Peyer's patch (tissue), 4 donors: ENCODE measurements at regions not wholly inside any gene's neighbourhood (a gene's known extent, or its start where the extent isn't known, plus 50 kb on each side); places are given as distances from the start of the nearest gene placed in this dataset.

Experiments used
- DNase-seq, 3 donors: peaks; one replicate each; pipeline ENCODE4 v3.0.0-alpha.2; 2017 to 2019
- H3K27ac ChIP-seq, 4 donors: fragments of 200-600 bp; sonication (generic); one replicate each; pipeline ENCODE4 v1.5.1; 2016 to 2019
- H3K27me3 ChIP-seq, 2 donors: fragments of 200-600 bp; sonication (generic); one replicate each; pipeline ENCODE4 v1.5.1; 2019
- H3K36me3 ChIP-seq, 3 donors: fragments of 200-600 bp; sonication (generic); one replicate each; pipeline ENCODE4 v1.5.1; 2016 to 2019
- H3K4me1 ChIP-seq, 4 donors: fragments of 200-600 bp; sonication (generic); one replicate each; pipeline ENCODE4 v1.5.1; 2016 to 2019
- H3K4me3 ChIP-seq, 4 donors: fragments of 200-600 bp; sonication (generic); 1 replicate in 3 of 4; 2 replicates in 1 of 4; pipeline ENCODE4 v1.5.1; 2016 to 2019; ENCODE audit warnings: mild to moderate bottlenecking in 1 of 4
- H3K9me3 ChIP-seq, 4 donors: fragments of 200-600 bp; sonication (generic); one replicate each; pipeline ENCODE4 v1.5.1; 2016 to 2019; ENCODE audit warnings: mild to moderate bottlenecking in 1 of 4
- CTCF ChIP-seq, 6 experiments: fragments of 450-650 bp in 4 of 6; fragments of 200-600 bp in 2 of 6; sonication (generic) in 1 of 6; IDR thresholded peaks; one replicate each; pipeline ENCODE4 v1.5.1; 2017 to 2019; ENCODE audit warnings: antibody characterized with exemption in 6 of 6, mild to moderate bottlenecking in 3 of 6, moderate library complexity in 1 of 6
- POLR2A ChIP-seq, 2 donors: fragments of 450-650 bp; IDR thresholded peaks; one replicate each; pipeline ENCODE4 v1.5.1; 2017; ENCODE audit warnings: antibody characterized with exemption in 2 of 2, mild to moderate bottlenecking in 2 of 2, moderate library complexity in 2 of 2

- no peaks in the 10 kb centered on the region for H3K27me3 ChIP-seq
- no peak for DNase-seq
- no peaks in the 10 kb centered on the region for H3K9me3 ChIP-seq
- TF ChIP-seq CTCF (IDR thresholded peaks at IDR 0.05): no peak
- no peak for TF ChIP-seq POLR2A (IDR thresholded peaks at IDR 0.05)
- no peaks in the 10 kb centered on the region for H3K4me1 ChIP-seq
- no peak overlapping the region for H3K4me3 ChIP-seq
- no peak overlapping the region for H3K27ac ChIP-seq
- H3K36me3 ChIP-seq: no peaks in the 10 kb centered on the region
Measured at GRCh38 chr7:22669692-22670421, 57.1 kb upstream of the IL6 start.

- Histone ChIP-seq H3K4me3 (no peak overlapping the region), H3K27me3 (no peaks in the 10 kb centered on the region), H3K27ac (no peak overlapping the region), H3K4me1 (no peaks in the 10 kb centered on the region), H3K9me3 (no peaks in the 10 kb centered on the region), H3K36me3 (no peaks in the 10 kb centered on the region)
- TF ChIP-seq CTCF (IDR thresholded peaks at IDR 0.05) (no peak), POLR2A (IDR thresholded peaks at IDR 0.05) (no peak)
- DNase-seq: no peak
Measured at GRCh38 chr7:22668971-22669401, 58.0 kb upstream of the IL6 start.

DNA sequence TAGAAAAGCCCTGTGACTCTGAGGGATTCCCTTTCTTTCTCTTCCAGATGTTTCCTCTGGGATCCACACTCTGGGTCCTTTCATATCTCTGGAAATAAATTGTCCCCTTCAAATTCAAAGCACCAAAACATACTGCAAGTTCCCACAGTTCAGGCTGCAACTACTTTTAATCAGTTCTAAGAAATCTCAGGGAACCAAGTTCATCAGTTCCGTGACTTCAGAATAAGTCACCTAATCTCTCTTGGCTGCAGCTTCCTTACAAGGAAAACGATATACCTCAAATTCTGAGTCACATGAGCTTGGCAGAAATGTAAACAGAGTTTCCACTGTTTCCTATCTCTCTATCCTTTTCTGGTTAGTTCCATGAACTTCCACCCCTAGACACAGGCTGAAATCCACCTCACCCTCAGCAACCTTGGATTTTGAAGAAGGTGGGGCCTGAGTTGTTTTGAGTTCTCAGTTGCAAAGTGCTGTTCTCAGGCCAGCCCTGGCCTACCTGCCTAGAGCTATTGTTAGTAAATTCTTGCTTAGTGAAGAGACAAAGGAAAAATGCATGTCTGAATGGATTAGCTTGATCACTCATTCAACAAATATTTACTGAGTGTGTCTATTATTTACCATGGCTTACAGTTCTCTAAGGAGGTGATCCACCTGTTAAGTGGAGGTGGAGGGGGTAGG lies 59.3 kb upstream of the IL6 start:
- Histone ChIP-seq H3K36me3 (no peaks in the 10 kb centered on the region), H3K9me3 (no peaks in the 10 kb centered on the region), H3K4me3 (no peak overlapping the region), H3K27ac (no peak overlapping the region), H3K4me1 (no peaks in the 10 kb centered on the region), H3K27me3 (no peaks in the 10 kb centered on the region)
- DNase-seq: no peak
- TF ChIP-seq CTCF (IDR thresholded peaks at IDR 0.05): no peak
- no peak for TF ChIP-seq POLR2A (IDR thresholded peaks at IDR 0.05)

- no peak overlapping the region for H3K4me3 ChIP-seq
- TF ChIP-seq POLR2A (IDR thresholded peaks at IDR 0.05) (no peak), CTCF (IDR thresholded peaks at IDR 0.05) (no peak)
- H3K4me1 ChIP-seq: no peaks in the 10 kb centered on the region
- no peaks in the 10 kb centered on the region for H3K27me3 ChIP-seq
- H3K36me3 ChIP-seq: no peaks in the 10 kb centered on the region
- H3K27ac ChIP-seq: no peak overlapping the region
- no peaks in the 10 kb centered on the region for H3K9me3 ChIP-seq
- DNase-seq: no peak
Measured at GRCh38 chr7:22667187-22667561, 59.8 kb upstream of the IL6 start.

DNA sequence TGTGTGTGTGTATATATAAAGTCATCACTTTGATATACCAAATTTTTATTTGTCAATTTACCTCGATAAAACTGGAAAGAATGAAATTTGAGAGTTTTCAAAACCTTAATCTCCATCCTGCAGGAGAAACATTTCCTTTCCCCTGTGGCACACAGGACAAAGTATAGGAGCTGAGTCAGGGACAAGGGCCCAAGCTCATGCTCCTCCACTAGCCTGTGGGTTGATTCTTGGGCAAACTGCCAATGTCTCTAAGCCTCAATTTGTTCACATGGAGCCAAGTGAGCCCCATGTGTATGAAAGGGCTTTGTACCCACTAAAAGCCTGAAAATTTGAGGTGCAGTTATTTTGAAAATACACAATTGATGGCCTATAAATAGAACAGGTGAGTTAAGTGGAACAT lies 60.3 kb upstream of the IL6 start:
- no peak for TF ChIP-seq POLR2A (IDR thresholded peaks at IDR 0.05)
- TF ChIP-seq CTCF (IDR thresholded peaks at IDR 0.05): no peak
- Histone ChIP-seq H3K27me3 (no peaks in the 10 kb centered on the region), H3K9me3 (no peaks in the 10 kb centered on the region), H3K27ac (no peak overlapping the region), H3K4me1 (no peaks in the 10 kb centered on the region), H3K4me3 (no peak overlapping the region), H3K36me3 (no peaks in the 10 kb centered on the region)
- no peak for DNase-seq
